Neuronal stem cell (in vitro differentiated cells): ENCODE measurements at regions not wholly inside any gene's neighbourhood (a gene's known extent, or its start where the extent isn't known, plus 50 kb on each side); places are given as distances from the start of the nearest gene placed in this dataset.

Source experiments
- DNase-seq: peaks from one replicate; pipeline ENCODE4 v3.0.0-alpha.2; 2013; ENCODE audit warnings: low spot score
- H2AFZ ChIP-seq: one replicate; pipeline ENCODE4 v1.6.1; 2013; ENCODE audit warnings: mild to moderate bottlenecking, low read length, inconsistent platforms
- H2AK5ac ChIP-seq: 2 replicates; pipeline ENCODE4 v1.6.1; 2013; ENCODE audit warnings: low read depth, mild to moderate bottlenecking, inconsistent platforms, low read length, moderate library complexity, mixed read lengths
- H2BK120ac ChIP-seq: 2 replicates; pipeline ENCODE4 v1.6.1; 2013; ENCODE audit warnings: low read depth, mild to moderate bottlenecking, inconsistent platforms, low read length, moderate library complexity, mixed read lengths
- H2BK12ac ChIP-seq: one replicate; pipeline ENCODE4 v1.6.1; 2013; ENCODE audit warnings: low read length, inconsistent platforms
- H2BK15ac ChIP-seq: 2 replicates; pipeline ENCODE4 v1.6.1; 2013; ENCODE audit warnings: mild to moderate bottlenecking, low read length, inconsistent platforms, mixed read lengths
- H2BK5ac ChIP-seq: one replicate; pipeline ENCODE4 v1.6.1; 2013; ENCODE audit warnings: inconsistent platforms, mild to moderate bottlenecking, low read length, moderate library complexity
- H3K14ac ChIP-seq: one replicate; pipeline ENCODE4 v1.6.1; 2013; ENCODE audit warnings: low read length, inconsistent platforms
- H3K18ac ChIP-seq: 2 replicates; pipeline ENCODE4 v1.6.1; 2013; ENCODE audit warnings: low read length, inconsistent platforms
- H3K23ac ChIP-seq: 2 replicates; pipeline ENCODE4 v1.6.1; 2013; ENCODE audit warnings: low read depth, mild to moderate bottlenecking, mixed read lengths, low read length, inconsistent platforms; ENCODE audit not compliant: poor library complexity
- H3K27ac ChIP-seq: replicated peaks from 3 replicates; pipeline ENCODE4 v1.5.1; 2013; ENCODE audit warnings: low read length, inconsistent platforms
- H3K27me3 ChIP-seq, 3 experiments: 2 replicates each; pipeline ENCODE4 v1.6.1; 2013; ENCODE audit warnings: low read length in 3 of 3, mild to moderate bottlenecking in 2 of 3, inconsistent platforms in 1 of 3, low read depth in 1 of 3, mixed read lengths in 1 of 3, moderate library complexity in 1 of 3; ENCODE audit not compliant: control insufficient read depth in 3 of 3, insufficient read depth in 3 of 3
- H3K36me3 ChIP-seq, 2 donors: replicated peaks in 1 of 2; 2 replicates each; pipeline ENCODE4 v1.6.1; 2013; ENCODE audit warnings: low read length in 2 of 2; ENCODE audit not compliant: control insufficient read depth in 2 of 2, insufficient read depth in 2 of 2
- H3K4ac ChIP-seq: 2 replicates; pipeline ENCODE4 v1.6.1; 2013; ENCODE audit warnings: inconsistent platforms, mild to moderate bottlenecking, low read length, moderate library complexity
- H3K4me1 ChIP-seq, 2 donors: 1 replicate in 1 of 2; 2 replicates in 1 of 2; pipeline ENCODE4 v1.6.1; 2013; ENCODE audit warnings: low read length in 2 of 2, low read depth in 1 of 2; ENCODE audit not compliant: control insufficient read depth in 2 of 2, insufficient read depth in 1 of 2
- H3K4me2 ChIP-seq: one replicate; pipeline ENCODE4 v1.6.1; 2013; ENCODE audit warnings: mild to moderate bottlenecking, low read length, inconsistent platforms; ENCODE audit not compliant: insufficient read depth, poor library complexity, severe bottlenecking
- H3K4me3 ChIP-seq, 2 donors: 2 replicates each; pipeline ENCODE4 v1.5.1; 2013; ENCODE audit warnings: low read length in 2 of 2, mild to moderate bottlenecking in 2 of 2, inconsistent platforms in 1 of 2, moderate library complexity in 1 of 2
- H3K79me1 ChIP-seq: one replicate; pipeline ENCODE4 v1.6.1; 2013; ENCODE audit warnings: low read depth, mild to moderate bottlenecking, inconsistent platforms, low read length, moderate library complexity
- H3K9ac ChIP-seq: one replicate; pipeline ENCODE4 v1.6.1; 2013; ENCODE audit warnings: mild to moderate bottlenecking, low read depth, low read length, inconsistent platforms; ENCODE audit not compliant: poor library complexity
- H3K9me3 ChIP-seq, 2 donors: replicated peaks in 1 of 2; 2 replicates each; pipeline versions ENCODE3 to v1.6.1; 2013; ENCODE audit warnings: low read length in 2 of 2, mild to moderate bottlenecking in 2 of 2, inconsistent platforms in 1 of 2, low read depth in 1 of 2, mixed read lengths in 1 of 2, moderate library complexity in 1 of 2; ENCODE audit not compliant: control insufficient read depth in 2 of 2, insufficient read depth in 1 of 2
- H4K8ac ChIP-seq: one replicate; pipeline ENCODE4 v1.6.1; 2013; ENCODE audit warnings: low read depth, mild to moderate bottlenecking, inconsistent platforms, low read length, moderate library complexity
- H4K91ac ChIP-seq: one replicate; pipeline ENCODE4 v1.6.1; 2013; ENCODE audit warnings: low read length, low read depth, mild to moderate bottlenecking, inconsistent platforms; ENCODE audit not compliant: poor library complexity
- WGBS, 2 donors: extraction: QIAGEN DNeasy Blood & Tissue Kit; methylation state at CpG; one replicate each; pipeline ENCODE4 v1.1.7; 2013; ENCODE audit warnings: missing lambda C conversion rate in 2 of 2, mixed read lengths in 1 of 2; ENCODE audit not compliant: insufficient read length in 2 of 2, insufficient replicate concordance in 1 of 2; ENCODE audit errors: extremely low coverage in 2 of 2; 5-methylcytosine and 5-hydroxymethylcytosine counted together

GRCh38 chr2:143835481-143835880, 684.4 kb downstream of the ZEB2 start:
- no peak overlapping the region for H4K8ac ChIP-seq
- no peak overlapping the region for H2BK12ac ChIP-seq
- H3K9ac ChIP-seq, result no peak overlapping the region
- no peak overlapping the region for H4K91ac ChIP-seq
- no peak overlapping the region for H2AFZ ChIP-seq
- no peaks in the 10 kb centered on the region for H3K36me3 ChIP-seq
- DNase-seq, result no peak
- H2BK120ac ChIP-seq, result no peak overlapping the region
- no peak overlapping the region for H2BK5ac ChIP-seq
- H3K18ac ChIP-seq, result no peak overlapping the region
- no peaks in the 10 kb centered on the region for H3K9me3 ChIP-seq
- H3K14ac ChIP-seq, result no peak overlapping the region
- no peak overlapping the region for H2AK5ac ChIP-seq
- no peak overlapping the region for H3K4me2 ChIP-seq
- no CpG with 5 or more reads among the region's 2 CpGs for WGBS, 2 donors
- H3K4ac ChIP-seq, result no peak overlapping the region
- H3K4me3 ChIP-seq, result no peak overlapping the region
- H3K27me3 ChIP-seq, result no peaks in the 10 kb centered on the region
- H3K79me1 ChIP-seq, result no peaks in the 10 kb centered on the region
- no peak overlapping the region for H3K23ac ChIP-seq
- peaks cover 5 to 10% of the 10 kb centered on the region in 2 donors for H3K4me1 ChIP-seq
- H3K27ac ChIP-seq, result no peak overlapping the region
- H2BK15ac ChIP-seq, result no peak overlapping the region

GRCh38 chr2:143833015-143833660, 686.8 kb downstream of the ZEB2 start:
- H3K4ac ChIP-seq, result no peak overlapping the region
- H2AFZ ChIP-seq, result peak overlapping the region; percentile 40
- H3K23ac ChIP-seq, result no peak overlapping the region
- no peak overlapping the region for H2BK5ac ChIP-seq
- peak overlapping the region; percentile 65 for H3K18ac ChIP-seq
- no peak overlapping the region for H2BK15ac ChIP-seq
- no peak overlapping the region for H3K27ac ChIP-seq
- no peaks in the 10 kb centered on the region for H3K79me1 ChIP-seq
- peaks cover 7 to 10% of the 10 kb centered on the region in 2 donors for H3K4me1 ChIP-seq
- peak overlapping the region; percentile 78 for H2AK5ac ChIP-seq
- WGBS, 2 donors, result no CpG with 5 or more reads among the region's 10 CpGs
- no peaks in the 10 kb centered on the region for H3K36me3 ChIP-seq
- H3K9ac ChIP-seq, result no peak overlapping the region
- H3K14ac ChIP-seq, result no peak overlapping the region
- no peak overlapping the region for H2BK120ac ChIP-seq
- H3K27me3 ChIP-seq, result no peaks in the 10 kb centered on the region
- DNase-seq, result no peak
- no peak overlapping the region for H4K91ac ChIP-seq
- no peak overlapping the region for H4K8ac ChIP-seq
- no peak overlapping the region for H3K4me3 ChIP-seq
- no peak overlapping the region for H2BK12ac ChIP-seq
- H3K4me2 ChIP-seq, result no peak overlapping the region
- no peaks in the 10 kb centered on the region for H3K9me3 ChIP-seq

- Histone ChIP-seq H2BK12ac (no peak overlapping the region), H3K4me1 (peaks cover 7 to 10% of the 10 kb centered on the region in 2 donors), H3K9me3 (no peaks in the 10 kb centered on the region), H3K9ac (no peak overlapping the region), H2BK5ac (no peak overlapping the region), H3K4me2 (no peak overlapping the region), H3K23ac (no peak overlapping the region), H3K4me3 (no peak overlapping the region), H2AFZ (no peak overlapping the region), H3K27ac (no peak overlapping the region), H3K18ac (no peak overlapping the region), H4K8ac (no peak overlapping the region), H2BK15ac (no peak overlapping the region), H2BK120ac (no peak overlapping the region), H3K36me3 (no peaks in the 10 kb centered on the region), H3K79me1 (no peaks in the 10 kb centered on the region), H3K14ac (no peak overlapping the region), H2AK5ac (no peak overlapping the region), H3K4ac (no peak overlapping the region), H3K27me3 (no peaks in the 10 kb centered on the region), H4K91ac (no peak overlapping the region)
- DNase-seq, result no peak
Measured at GRCh38 chr2:143830476-143830875, 689.4 kb downstream of the ZEB2 start.

GRCh38 chr2:143828763-143829537, 691.0 kb downstream of the ZEB2 start:
- H3K4me2 ChIP-seq, result no peak overlapping the region
- no peak overlapping the region for H3K14ac ChIP-seq
- no peaks in the 10 kb centered on the region for H3K27me3 ChIP-seq
- H2BK15ac ChIP-seq, result no peak overlapping the region
- H2AFZ ChIP-seq, result no peak overlapping the region
- no peak overlapping the region for H3K18ac ChIP-seq
- no peak overlapping the region for H4K91ac ChIP-seq
- no peak for DNase-seq
- H4K8ac ChIP-seq, result no peak overlapping the region
- H3K27ac ChIP-seq, result no peak overlapping the region
- no peak overlapping the region for H3K23ac ChIP-seq
- no peak overlapping the region for H2BK12ac ChIP-seq
- peaks cover 7 to 10% of the 10 kb centered on the region in 2 donors for H3K4me1 ChIP-seq
- H2BK120ac ChIP-seq, result no peak overlapping the region
- H3K9me3 ChIP-seq, result no peaks in the 10 kb centered on the region
- no peak overlapping the region for H3K9ac ChIP-seq
- no peak overlapping the region for H3K4ac ChIP-seq
- no peaks in the 10 kb centered on the region for H3K79me1 ChIP-seq
- H2BK5ac ChIP-seq, result no peak overlapping the region
- no peaks in the 10 kb centered on the region for H3K36me3 ChIP-seq
- WGBS, 2 donors, result no CpG with 5 or more reads among the region's 3 CpGs
- H3K4me3 ChIP-seq, result no peak overlapping the region
- no peak overlapping the region for H2AK5ac ChIP-seq
